GM12891 (cell line): ENCODE measurements at regions not wholly inside any gene's neighbourhood (a gene's known extent, or its start where the extent isn't known, plus 50 kb on each side); places are given as distances from the start of the nearest gene placed in this dataset.

Source experiments
- POLR2A ChIP-seq: IDR thresholded peaks from 2 replicates; pipeline ENCODE4 v1.6.1; 2011; ENCODE audit warnings: low read depth, low read length, control low read depth
- POLR2AphosphoS5 ChIP-seq: IDR thresholded peaks from 2 replicates; pipeline ENCODE4 v1.6.1; 2011; ENCODE audit warnings: low read depth, low read length, control low read depth
- SPI1 ChIP-seq: IDR thresholded peaks from 2 replicates; pipeline ENCODE4 v1.6.1; 2011; ENCODE audit warnings: low read depth, low read length, control low read depth

GRCh38 chr7:20038676-20039075 is 178.5 kb downstream of the MACC1 start:
- TF ChIP-seq POLR2A (no peak), POLR2AphosphoS5 (no peak), SPI1 (no peak)
